Hematopoietic multipotent progenitor cell treated with erythropoietin and hydrocortisone succinate and interleukin-3 and kit ligand, for 17 days (in vitro differentiated cells): ENCODE measurements at regions not wholly inside any gene's neighbourhood (a gene's known extent, or its start where the extent isn't known, plus 50 kb on each side); places are given as distances from the start of the nearest gene placed in this dataset.
"Not testable (repeated sequence)": the region's sequence is repeated elsewhere in the genome, so short reads cannot be mapped to it uniquely, and the experiment has no call there.

ENCODE experiments used
- DNase-seq: peaks from one replicate; pipeline ENCODE4 v3.0.0-alpha.2; 2015; ENCODE audit warnings: low spot score

GRCh38 chr3:101950510-101950909 lies 101.2 kb downstream of the NFKBIZ start:
- no peak for DNase-seq

DNA sequence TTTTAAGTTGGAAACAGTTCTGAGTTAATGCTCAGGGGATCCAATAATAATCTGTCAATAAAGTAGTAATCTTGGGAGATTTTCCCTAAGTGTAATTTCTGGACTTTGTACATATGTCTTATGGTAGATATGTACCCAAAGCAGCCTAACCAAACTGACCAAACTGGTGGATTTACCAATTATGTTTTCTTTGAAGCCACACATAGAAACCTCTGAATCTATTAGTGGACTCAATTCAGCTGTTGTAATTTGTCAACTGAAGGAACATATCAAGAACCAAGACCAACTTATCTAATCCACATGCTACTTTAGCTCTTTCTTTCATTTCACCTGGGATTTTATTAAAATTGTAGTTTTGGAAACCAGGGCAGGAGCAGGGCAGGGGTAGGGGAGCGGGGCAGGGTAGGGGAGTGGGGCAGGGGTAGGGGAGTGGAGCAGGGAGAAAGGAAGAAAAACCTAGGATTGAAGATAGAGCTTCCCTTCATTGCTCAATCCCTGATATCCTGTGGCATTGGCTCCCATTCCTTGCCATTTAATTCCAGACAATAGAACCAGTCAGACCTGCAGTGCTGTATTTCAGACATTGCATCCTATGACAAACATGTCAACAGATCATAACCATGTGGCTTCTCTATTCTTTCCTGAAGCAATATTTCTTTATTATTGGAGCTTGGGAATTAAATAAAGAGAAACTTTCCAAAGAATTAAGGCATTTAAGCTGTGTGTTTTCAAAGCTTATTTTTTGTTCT lies 101.8 kb downstream of the NFKBIZ start:
- no peak for DNase-seq

DNA sequence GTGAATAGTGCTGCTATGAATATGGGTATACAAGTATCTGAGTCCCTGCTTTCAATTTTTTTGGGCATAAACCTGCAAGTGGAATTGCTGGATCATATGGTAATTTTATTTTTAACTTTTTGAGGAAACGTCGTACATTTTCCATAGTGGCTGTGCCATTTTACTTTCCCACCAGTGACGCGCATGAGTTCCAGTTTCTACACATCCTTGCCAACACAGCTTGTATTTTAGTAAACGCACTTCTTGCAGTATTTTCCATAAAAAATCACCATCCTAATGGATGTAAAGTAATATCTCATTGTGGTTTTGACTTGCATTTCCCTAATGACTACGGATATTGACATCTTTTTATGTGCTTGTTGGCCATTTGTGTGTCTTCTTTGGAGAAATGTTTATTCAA lies 105.0 kb downstream of the NFKBIZ start:
- no peak for DNase-seq

- no peak for DNase-seq
These were observed 105.6 kb downstream of the NFKBIZ start for GRCh38 chr3:101954936-101955335.

GRCh38 chr3:101962055-101962454 lies 112.7 kb downstream of the NFKBIZ start:
- no peak for DNase-seq

DNA sequence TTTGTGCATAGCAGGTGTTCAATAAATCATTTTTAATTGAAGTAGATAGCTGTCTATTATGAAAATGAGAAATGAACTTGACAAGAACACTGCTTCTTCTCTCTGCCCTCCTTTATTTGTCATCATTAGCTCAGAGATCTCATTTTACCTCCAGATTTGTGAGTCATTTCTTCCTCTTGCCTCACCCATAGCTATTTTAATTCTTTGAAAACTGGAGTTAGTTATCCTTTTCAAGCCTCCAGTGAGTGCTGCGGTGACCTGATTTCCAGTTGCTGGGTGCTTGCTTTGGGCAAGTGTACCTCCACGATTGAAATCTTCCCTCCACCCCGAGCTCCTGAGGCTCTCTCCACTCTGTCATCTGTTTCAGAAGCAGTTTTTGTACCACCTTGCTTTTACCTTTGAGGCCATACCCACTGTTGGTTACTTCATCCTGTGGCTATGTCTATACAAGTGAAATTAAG lies 114.6 kb downstream of the NFKBIZ start:
- no peak for DNase-seq

GRCh38 chr3:101964861-101965260 lies 115.5 kb downstream of the NFKBIZ start:
- DNase-seq: no peak

DNA sequence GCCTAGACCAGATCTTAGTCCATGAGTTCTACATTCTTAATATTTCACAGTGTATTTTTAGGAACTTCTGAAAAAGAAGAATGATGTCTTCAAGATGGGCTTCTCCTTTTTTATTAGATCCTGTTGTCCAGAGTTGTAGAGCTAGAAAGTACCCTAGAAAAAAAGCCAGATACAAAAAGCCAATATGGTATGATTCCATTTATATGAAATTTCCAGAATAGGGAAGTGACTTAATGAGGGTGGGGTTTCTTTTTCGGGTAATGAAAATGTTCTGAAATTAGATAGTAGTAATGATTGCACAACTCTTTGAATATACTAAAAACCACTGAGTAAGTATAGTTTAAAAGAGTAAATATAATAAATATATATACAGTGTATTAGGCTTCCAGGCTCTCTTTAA lies 116.9 kb downstream of the NFKBIZ start:
- no peak for DNase-seq

GRCh38 chr3:101970212-101970611 lies 120.9 kb downstream of the NFKBIZ start:
- no peak for DNase-seq

- no peak for DNase-seq
These were observed 121.6 kb downstream of the NFKBIZ start for GRCh38 chr3:101970905-101971304.

GRCh38 chr3:101972430-101973162 lies 123.3 kb downstream of the NFKBIZ start:
- no peak for DNase-seq

DNA sequence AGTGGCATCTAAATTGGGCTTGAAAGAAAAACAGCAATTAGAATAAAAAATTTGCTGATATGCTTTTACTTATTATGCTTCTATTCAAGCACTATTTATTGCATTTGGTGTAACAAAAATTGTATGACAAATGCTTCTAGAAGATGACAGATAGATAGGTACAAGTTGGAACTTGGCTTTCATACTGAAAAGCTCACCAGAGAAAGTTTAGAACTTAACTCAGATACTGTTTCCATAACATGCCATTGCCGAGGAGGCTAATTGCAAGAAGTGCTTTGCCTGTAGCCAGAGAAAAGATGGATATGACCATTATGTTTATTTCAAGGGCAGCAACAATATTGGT lies 123.8 kb downstream of the NFKBIZ start:
- no peak for DNase-seq

DNA sequence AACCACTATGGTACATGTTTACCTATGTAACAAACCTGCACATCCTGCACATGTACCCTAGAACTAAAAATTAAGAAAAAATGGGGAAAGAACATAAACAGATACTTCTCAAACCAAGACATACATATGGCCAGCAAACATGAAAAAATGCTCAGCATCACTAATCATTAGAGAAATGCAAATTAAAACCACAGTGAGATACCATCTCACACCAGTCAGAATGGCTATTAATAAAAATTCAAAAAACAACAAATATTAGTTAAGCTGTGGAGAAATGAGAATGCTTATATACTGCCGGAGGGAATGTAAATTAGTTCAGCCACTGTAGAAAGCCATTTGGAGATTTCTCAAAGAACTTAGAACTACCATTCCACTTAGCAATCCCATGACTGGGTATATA lies 126.1 kb downstream of the NFKBIZ start:
- not testable (repeated sequence) for DNase-seq

DNA sequence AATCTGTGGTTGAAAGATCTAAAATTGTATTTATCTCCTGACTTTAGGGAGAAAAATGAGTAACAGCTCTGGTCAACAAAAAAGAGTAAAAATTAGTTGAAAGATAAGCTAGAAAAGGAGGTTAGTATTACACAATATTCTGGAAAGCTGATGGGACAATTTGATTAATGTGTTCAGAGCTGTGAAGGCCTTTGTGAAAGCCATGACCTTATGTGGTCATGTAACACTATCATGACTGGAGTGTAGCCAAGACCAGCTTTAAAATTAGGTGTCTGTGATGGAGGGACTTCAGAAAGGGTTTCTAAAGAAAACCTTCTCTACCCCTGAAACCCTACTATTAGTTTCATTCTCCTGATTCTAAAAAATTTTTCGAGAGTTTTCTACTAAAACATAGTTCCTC lies 127.2 kb downstream of the NFKBIZ start:
- DNase-seq: no peak

- no peak for DNase-seq
These were observed 129.0 kb downstream of the NFKBIZ start for GRCh38 chr3:101978348-101978747.

- no peak for DNase-seq
These were observed 129.7 kb downstream of the NFKBIZ start for GRCh38 chr3:101979033-101979432.

- no peak for DNase-seq
These were observed 135.0 kb downstream of the NFKBIZ start for GRCh38 chr3:101984356-101984755.

GRCh38 chr3:101988596-101988995 lies 139.3 kb downstream of the NFKBIZ start:
- no peak for DNase-seq

DNA sequence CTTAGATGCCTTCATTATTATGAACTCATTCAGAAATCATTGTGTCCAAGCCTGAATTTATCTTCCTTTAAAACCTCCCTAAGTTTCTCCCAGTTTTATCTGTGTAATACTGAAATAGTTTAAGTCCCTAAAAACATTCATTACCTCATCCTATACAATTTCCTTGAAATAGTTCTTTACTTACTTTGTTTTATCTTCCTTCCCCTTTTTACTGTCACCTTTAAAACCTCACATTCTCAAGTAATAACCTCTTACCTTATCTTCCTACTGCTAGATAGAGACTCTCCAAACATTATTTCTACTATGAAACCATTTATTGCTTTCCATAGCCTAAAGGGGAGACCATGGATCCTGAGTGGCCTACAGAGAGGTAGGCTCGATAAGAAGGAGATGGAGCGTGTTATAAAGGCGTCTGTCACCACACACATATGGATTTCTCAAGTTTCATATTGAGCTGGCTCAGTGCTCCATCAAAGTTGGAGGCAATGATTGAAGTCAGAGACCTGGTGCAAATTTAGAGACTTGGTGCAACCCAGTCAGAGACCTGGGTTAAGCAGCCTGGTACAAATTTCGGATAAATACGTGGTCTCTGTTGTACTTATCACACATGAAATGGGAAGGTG lies 140.4 kb downstream of the NFKBIZ start:
- DNase-seq: no peak

DNA sequence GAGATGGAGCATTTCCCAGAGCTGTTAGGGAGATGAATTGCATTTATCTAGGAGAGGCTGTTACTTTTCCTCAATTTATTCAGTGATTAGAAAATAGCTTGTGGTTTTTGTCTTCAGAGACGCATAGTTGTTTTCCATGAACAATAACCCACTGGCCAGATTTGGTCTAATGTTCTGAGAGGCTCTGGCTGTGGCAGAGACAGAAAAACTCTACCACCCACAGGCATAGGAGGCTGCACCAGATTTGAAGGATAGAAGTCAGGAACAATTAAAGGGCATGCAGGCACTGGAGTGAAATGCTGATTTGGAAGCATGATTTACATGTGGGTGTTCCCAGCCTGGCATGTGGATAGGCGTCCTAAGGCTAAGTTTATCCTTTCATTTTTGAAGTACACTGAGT lies 143.5 kb downstream of the NFKBIZ start:
- no peak for DNase-seq

- DNase-seq: no peak
These were observed 145.1 kb downstream of the NFKBIZ start for GRCh38 chr3:101994386-101994785.

DNA sequence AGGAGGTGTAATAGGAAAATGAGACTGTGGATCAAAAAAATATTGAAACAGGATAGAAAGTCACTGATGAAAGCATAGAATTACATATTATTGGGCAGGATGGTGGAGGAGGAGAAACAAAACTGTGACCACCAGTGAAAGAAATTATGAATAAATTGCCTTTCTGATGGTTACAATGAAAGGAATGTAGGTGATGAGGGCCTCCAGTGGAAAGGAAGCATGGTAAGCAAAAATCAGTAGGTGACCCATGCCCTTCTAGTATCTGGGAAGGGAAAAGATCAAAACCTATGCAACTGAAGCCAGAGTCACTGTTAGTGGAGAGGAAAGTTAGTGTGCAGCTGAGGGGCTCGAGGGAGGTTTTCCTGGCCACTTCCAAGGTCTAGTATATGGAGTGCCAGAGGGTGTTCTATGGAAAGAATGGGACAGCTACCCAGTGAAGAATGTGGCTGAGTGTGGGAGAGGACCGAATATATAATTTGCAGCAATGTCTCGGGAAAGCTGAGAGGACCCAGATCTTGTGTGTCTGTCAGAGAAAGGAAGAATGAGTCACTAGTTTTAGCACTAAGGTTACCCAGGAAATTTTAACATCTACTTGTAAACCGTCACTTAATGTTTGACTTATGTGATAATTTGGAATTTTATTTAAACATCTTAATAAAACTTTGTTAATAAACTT lies 146.2 kb downstream of the NFKBIZ start:
- DNase-seq: no peak

DNA sequence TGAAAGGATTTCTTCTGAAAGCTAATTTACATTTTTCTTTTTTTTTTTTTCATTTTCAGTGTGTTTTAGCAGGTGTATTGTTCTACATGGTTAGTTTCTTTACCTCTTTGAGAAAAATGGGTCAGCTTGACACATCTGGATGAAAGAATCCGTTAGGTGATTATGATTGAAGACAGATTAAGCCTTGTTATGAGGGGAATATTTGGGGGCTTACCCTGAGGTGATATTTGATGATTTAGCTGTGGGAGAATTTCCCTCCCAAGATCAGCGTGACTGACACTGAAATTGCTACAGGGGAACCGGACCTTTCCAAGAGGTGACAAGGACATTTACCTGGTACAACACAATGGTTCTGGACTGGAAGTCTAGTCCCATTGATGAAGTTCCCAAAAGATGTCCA lies 147.5 kb downstream of the NFKBIZ start:
- DNase-seq: no peak
